ENCODE measurements at regions not wholly inside any gene's neighbourhood (a gene's known extent, or its start where the extent isn't known, plus 50 kb on each side); places are given as distances from the start of the nearest gene placed in this dataset.

DNA sequence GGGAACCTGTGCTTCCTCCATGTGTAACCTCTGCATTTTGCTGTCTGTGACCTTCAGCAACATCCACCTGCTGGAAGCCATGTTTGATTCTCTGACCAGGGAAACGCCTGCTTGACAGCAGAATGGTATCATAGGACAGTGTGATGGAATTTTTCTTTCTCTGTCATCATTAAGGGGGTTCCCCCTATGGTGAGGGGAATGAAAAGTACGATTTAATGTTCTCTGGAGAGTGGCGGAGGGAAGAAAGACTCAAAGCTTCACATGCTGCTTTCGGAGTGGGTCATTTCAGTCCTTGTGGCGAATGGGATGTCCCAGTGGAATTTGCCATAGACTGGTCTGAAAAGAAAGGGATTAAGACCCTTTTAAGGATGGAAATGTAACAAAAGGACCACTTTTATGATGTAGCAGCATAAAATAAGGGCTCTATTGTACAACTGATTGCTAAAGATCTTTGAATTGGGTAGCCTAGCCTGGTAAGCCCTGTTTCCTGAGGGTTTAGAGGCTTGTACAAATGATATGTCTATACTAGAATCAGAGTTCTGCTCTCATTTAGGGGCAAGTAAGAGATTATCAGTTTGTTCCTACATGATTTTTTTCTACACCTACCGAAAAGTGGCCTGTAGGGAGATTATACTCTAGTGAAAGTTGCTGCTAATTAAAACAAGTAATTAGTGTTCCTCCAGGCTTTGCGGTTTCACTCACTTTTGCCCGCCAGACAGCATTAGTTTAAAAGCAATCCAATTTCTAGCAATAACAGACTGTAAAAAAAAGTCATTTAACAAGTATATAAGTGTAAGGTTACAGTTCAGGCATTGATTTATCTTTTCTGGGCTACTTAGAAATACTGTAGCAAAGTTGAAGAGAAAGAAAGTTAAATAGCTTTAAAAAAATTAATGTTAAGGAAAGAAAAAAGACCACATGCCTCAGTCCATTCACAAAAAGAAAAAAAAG lies 904.5 kb downstream of the NR2F1-AS1 start:
- TF ChIP-seq, protein P1, sequence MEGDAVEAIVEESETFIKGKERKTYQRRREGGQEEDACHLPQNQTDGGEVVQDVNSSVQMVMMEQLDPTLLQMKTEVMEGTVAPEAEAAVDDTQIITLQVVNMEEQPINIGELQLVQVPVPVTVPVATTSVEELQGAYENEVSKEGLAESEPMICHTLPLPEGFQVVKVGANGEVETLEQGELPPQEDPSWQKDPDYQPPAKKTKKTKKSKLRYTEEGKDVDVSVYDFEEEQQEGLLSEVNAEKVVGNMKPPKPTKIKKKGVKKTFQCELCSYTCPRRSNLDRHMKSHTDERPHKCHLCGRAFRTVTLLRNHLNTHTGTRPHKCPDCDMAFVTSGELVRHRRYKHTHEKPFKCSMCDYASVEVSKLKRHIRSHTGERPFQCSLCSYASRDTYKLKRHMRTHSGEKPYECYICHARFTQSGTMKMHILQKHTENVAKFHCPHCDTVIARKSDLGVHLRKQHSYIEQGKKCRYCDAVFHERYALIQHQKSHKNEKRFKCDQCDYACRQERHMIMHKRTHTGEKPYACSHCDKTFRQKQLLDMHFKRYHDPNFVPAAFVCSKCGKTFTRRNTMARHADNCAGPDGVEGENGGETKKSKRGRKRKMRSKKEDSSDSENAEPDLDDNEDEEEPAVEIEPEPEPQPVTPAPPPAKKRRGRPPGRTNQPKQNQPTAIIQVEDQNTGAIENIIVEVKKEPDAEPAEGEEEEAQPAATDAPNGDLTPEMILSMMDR (IDR thresholded peaks at IDR 0.05) = no peak
- TF ChIP-seq POLR2AphosphoS5 (IDR thresholded peaks at IDR 0.05) (no peak), POLR2A (IDR thresholded peaks at IDR 0.05) (no peak), EP300 (IDR thresholded peaks at IDR 0.05; ENCODE audit: low read depth) (no peak)
